Hepatocyte (in vitro differentiated cells): ENCODE measurements at regions not wholly inside any gene's neighbourhood (a gene's known extent, or its start where the extent isn't known, plus 50 kb on each side); places are given as distances from the start of the nearest gene placed in this dataset.

Experiments used
- DNase-seq: peaks from one replicate; pipeline ENCODE4 v3.0.0-alpha.2; 2016; ENCODE audit warnings: low spot score
- H2AFZ ChIP-seq: fragments of 200-600 bp; sonication (generic); 2 replicates; pipeline ENCODE4 v1.6.0; 2016; ENCODE audit warnings: antibody characterized with exemption, mild to moderate bottlenecking
- H3K27ac ChIP-seq: fragments of 200-600 bp; sonication (generic); 2 replicates; pipeline ENCODE4 v1.5.1; 2016; ENCODE audit warnings: mild to moderate bottlenecking
- H3K27me3 ChIP-seq: fragments of 200-600 bp; sonication (generic); 2 replicates; pipeline ENCODE4 v1.6.1; 2016
- H3K36me3 ChIP-seq: fragments of 200-600 bp; sonication (generic); replicated peaks from 2 replicates; pipeline ENCODE4 v1.5.1; 2016; ENCODE audit warnings: low read depth; ENCODE audit not compliant: insufficient read depth
- H3K4me1 ChIP-seq: fragments of 200-600 bp; sonication (generic); 2 replicates; pipeline ENCODE4 v1.5.1; 2016; ENCODE audit warnings: mild to moderate bottlenecking, moderate library complexity; ENCODE audit not compliant: insufficient read depth
- H3K4me2 ChIP-seq: fragments of 200-600 bp; sonication (generic); 2 replicates; pipeline ENCODE4 v1.6.0; 2016
- H3K4me3 ChIP-seq: fragments of 200-600 bp; sonication (generic); 2 replicates; pipeline ENCODE4 v1.5.1; 2016; ENCODE audit warnings: mild to moderate bottlenecking
- H3K79me2 ChIP-seq: fragments of 200-600 bp; sonication (generic); 2 replicates; pipeline ENCODE4 v1.6.0; 2017; ENCODE audit warnings: mild to moderate bottlenecking
- H3K9me2 ChIP-seq: fragments of 200-600 bp; sonication (generic); replicated peaks from 2 replicates; pipeline ENCODE4 v1.6.0; 2017; ENCODE audit warnings: mild to moderate bottlenecking; ENCODE audit not compliant: insufficient read depth
- H3K9me3 ChIP-seq: fragments of 200-600 bp; sonication (generic); 2 replicates; pipeline ENCODE4 v1.5.1; 2016; ENCODE audit warnings: low read depth, mild to moderate bottlenecking
- H4K20me1 ChIP-seq: fragments of 200-600 bp; sonication (generic); 2 replicates; pipeline ENCODE4 v1.6.0; 2016; ENCODE audit warnings: mild to moderate bottlenecking; ENCODE audit not compliant: insufficient read depth, poor library complexity, severe bottlenecking
- EZH2 ChIP-seq: fragments of 200-600 bp; sonication (generic); IDR thresholded peaks from 2 replicates; pipeline ENCODE4 v1.6.1; 2016; ENCODE audit warnings: antibody characterized with exemption, mild to moderate bottlenecking, borderline replicate concordance
- EZH2phosphoT487 ChIP-seq: fragments of 200-600 bp; sonication (generic); IDR thresholded peaks from one replicate; pipeline ENCODE4 v1.6.1; 2018; ENCODE audit warnings: antibody characterized with exemption, mild to moderate bottlenecking, low read depth, moderate library complexity; ENCODE audit not compliant: unreplicated experiment, severe bottlenecking
- WGBS: methylation state at CpG from one replicate; pipeline ENCODE4 v1.1.6; 2016; ENCODE audit warnings: low lambda C conversion rate; ENCODE audit errors: missing lambda C conversion rate; 5-methylcytosine and 5-hydroxymethylcytosine counted together
- TF ChIP-seq, protein P1 (sequence below): fragments of 200-600 bp; sonication (generic); IDR thresholded peaks from 2 replicates; pipeline ENCODE4 v1.5.1; 2016; ENCODE audit warnings: antibody characterized with exemption, mild to moderate bottlenecking; ENCODE audit not compliant: poor library complexity

DNA sequence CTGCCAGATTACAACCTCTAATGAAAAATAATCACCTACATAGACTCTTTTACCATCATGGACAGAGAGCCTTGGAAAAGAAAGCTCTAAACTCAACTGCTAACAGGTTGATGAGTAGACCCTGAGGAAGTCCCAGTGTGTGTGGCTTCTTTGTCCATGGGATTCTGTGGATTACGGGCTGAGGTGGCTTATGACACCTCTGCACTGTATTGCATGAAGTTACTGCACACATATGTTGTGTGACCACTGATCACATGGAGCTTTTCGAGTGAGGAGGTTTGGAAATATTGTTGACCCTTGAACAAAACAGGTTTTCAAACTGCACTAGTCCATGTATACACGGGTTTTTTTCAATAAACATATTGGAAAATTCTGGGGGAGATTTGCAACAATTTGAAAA lies 124.4 kb downstream of the RIN2 start:
- TF ChIP-seq, protein P1, sequence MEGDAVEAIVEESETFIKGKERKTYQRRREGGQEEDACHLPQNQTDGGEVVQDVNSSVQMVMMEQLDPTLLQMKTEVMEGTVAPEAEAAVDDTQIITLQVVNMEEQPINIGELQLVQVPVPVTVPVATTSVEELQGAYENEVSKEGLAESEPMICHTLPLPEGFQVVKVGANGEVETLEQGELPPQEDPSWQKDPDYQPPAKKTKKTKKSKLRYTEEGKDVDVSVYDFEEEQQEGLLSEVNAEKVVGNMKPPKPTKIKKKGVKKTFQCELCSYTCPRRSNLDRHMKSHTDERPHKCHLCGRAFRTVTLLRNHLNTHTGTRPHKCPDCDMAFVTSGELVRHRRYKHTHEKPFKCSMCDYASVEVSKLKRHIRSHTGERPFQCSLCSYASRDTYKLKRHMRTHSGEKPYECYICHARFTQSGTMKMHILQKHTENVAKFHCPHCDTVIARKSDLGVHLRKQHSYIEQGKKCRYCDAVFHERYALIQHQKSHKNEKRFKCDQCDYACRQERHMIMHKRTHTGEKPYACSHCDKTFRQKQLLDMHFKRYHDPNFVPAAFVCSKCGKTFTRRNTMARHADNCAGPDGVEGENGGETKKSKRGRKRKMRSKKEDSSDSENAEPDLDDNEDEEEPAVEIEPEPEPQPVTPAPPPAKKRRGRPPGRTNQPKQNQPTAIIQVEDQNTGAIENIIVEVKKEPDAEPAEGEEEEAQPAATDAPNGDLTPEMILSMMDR: no peak
- TF ChIP-seq EZH2 (no peak), EZH2phosphoT487 (no peak)
- H3K4me1 ChIP-seq: peaks cover 50% of the 10 kb centered on the region

DNA sequence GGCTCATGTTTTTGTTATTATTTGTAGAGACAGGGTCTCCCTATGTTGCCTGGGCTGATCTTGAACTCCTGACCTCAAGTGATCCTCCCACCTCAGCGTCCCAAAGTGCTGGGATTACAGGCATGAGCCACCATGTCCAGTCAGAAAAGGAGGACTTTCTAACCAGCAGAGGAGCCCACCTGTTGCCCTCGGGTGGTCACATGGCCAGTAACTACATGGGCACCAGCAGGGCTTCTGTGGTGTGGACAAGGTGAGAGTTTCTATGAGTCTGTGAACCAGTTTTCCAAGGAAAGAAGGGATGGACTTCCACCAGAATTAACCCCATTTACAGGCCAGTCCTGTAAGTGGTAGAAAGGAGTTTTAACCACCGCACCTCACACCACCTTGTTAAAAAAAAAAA lies 125.4 kb downstream of the RIN2 start:
- Histone ChIP-seq H3K79me2 (peaks cover 3% of the 10 kb centered on the region), H3K27me3 (no peaks in the 10 kb centered on the region), H3K27ac (no peak overlapping the region), H3K9me2 (no peaks in the 10 kb centered on the region), H4K20me1 (no peaks in the 10 kb centered on the region), H3K4me2 (no peak overlapping the region), H3K9me3 (no peaks in the 10 kb centered on the region), H3K36me3 (no peaks in the 10 kb centered on the region), H3K4me1 (peaks cover 58% of the 10 kb centered on the region), H2AFZ (no peak overlapping the region), H3K4me3 (no peak overlapping the region)
- 94% methylated on average over 3 of the region's 3 CpGs for WGBS
- no peak for DNase-seq
- no peak for TF ChIP-seq EZH2phosphoT487
- no peak for TF ChIP-seq EZH2
- TF ChIP-seq, protein P1: no peak

More for the DNA sequence above, 124.4 kb downstream of the RIN2 start:
- peaks cover 2% of the 10 kb centered on the region for H3K79me2 ChIP-seq
- no peaks in the 10 kb centered on the region for H4K20me1 ChIP-seq
- no peak overlapping the region for H3K27ac ChIP-seq
- H3K9me3 ChIP-seq: no peaks in the 10 kb centered on the region
- H2AFZ ChIP-seq: no peak overlapping the region
- no peak overlapping the region for H3K4me2 ChIP-seq
- 79% methylated on average over 3 of the region's 3 CpGs for WGBS
- no peaks in the 10 kb centered on the region for H3K27me3 ChIP-seq
- H3K36me3 ChIP-seq: no peaks in the 10 kb centered on the region
- DNase-seq: no peak
- no peak overlapping the region for H3K4me3 ChIP-seq
- H3K9me2 ChIP-seq: no peaks in the 10 kb centered on the region

DNA sequence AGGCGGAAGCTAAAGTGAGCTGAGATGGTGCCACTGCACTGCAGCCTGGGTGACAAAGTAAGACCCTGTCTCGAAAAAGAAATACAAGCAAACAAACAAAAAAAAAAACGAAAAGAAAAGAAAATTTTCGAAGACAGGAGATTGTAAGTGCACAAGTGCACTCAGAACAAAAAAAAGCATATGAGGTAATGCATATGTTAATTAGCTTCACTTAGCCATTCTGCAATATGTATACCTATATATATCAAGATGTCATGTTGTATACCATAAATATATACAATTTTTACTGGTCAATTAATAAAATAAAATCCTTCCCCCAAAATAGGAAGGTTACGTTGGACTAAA lies 127.5 kb downstream of the RIN2 start:
- Histone ChIP-seq H3K4me3 (no peak overlapping the region), H3K4me2 (peak overlapping the region; percentile 61), H3K27ac (peak overlapping the region; percentile 89), H2AFZ (no peak overlapping the region), H3K9me3 (no peaks in the 10 kb centered on the region), H3K79me2 (peaks cover 3% of the 10 kb centered on the region), H4K20me1 (no peaks in the 10 kb centered on the region), H3K27me3 (no peaks in the 10 kb centered on the region), H3K4me1 (peaks cover 66% of the 10 kb centered on the region), H3K9me2 (no peaks in the 10 kb centered on the region), H3K36me3 (no peaks in the 10 kb centered on the region)
- TF ChIP-seq EZH2 (no peak), EZH2phosphoT487 (no peak)
- TF ChIP-seq, protein P1: no peak
- 90% methylated on average over 5 of the region's 5 CpGs for WGBS
- DNase-seq: no peak
